ENCODE measurements at regions not wholly inside any gene's neighbourhood (a gene's known extent, or its start where the extent isn't known, plus 50 kb on each side); places are given as distances from the start of the nearest gene placed in this dataset.
A peak's percentile ranks its signal among the peaks of the same experiment; 100 is the strongest.

DNA sequence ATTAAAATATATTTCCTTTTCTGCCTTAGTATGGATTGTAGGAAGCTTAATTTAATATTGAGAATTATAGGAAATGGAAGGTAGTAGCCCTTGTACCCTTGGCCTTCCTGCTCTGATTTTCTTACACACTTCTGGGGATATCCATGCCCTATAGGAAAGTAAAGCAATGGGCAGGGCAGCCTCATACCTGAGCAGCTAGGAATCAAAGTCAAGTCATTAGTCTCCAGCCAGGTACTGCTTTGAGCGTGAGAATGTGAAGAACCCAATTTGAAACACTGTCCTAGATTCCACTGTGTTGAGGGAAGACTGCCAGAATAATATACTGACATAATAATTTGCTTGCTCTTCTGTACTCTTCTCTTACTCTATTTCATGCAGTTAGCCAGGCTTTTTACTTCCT is 51.0 kb upstream of the L3MBTL3 start:
- DNase-seq, result no peak

- DNase-seq, result no peak
Observed at GRCh38 chr6:129966125-129966524, 52.3 kb upstream of the L3MBTL3 start.

- DNase-seq, result no peak
Observed at GRCh38 chr6:129965096-129965495, 53.3 kb upstream of the L3MBTL3 start.

DNA sequence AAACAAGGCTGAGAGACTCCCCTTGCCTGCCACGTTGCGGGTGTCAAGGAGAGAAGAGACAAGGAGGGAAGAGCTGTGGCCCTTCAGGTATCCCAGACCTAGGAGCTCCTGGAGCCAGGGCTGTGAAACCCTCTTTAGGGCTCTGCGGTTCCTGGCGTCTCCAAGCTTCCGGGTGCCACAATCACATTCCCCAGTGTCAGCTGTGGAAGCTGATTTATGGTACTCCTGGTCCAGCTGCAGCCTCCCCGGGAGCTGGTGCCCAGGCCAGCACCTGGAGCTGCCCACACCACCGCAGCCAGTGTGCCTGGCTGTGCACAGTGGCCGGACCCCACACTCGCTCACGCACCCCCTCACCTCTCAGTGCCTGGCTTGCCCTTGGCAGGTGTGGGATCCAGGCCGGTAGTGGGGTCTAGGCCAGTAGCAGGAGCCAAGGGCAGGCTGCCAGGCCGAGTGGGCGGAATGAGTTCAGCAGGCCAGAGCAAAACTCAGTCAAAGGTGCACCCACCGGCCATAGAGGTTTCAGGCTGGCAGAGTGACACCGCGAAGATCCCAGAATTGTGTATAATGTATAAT is 58.9 kb upstream of the L3MBTL3 start:
- no peak for DNase-seq

DNA sequence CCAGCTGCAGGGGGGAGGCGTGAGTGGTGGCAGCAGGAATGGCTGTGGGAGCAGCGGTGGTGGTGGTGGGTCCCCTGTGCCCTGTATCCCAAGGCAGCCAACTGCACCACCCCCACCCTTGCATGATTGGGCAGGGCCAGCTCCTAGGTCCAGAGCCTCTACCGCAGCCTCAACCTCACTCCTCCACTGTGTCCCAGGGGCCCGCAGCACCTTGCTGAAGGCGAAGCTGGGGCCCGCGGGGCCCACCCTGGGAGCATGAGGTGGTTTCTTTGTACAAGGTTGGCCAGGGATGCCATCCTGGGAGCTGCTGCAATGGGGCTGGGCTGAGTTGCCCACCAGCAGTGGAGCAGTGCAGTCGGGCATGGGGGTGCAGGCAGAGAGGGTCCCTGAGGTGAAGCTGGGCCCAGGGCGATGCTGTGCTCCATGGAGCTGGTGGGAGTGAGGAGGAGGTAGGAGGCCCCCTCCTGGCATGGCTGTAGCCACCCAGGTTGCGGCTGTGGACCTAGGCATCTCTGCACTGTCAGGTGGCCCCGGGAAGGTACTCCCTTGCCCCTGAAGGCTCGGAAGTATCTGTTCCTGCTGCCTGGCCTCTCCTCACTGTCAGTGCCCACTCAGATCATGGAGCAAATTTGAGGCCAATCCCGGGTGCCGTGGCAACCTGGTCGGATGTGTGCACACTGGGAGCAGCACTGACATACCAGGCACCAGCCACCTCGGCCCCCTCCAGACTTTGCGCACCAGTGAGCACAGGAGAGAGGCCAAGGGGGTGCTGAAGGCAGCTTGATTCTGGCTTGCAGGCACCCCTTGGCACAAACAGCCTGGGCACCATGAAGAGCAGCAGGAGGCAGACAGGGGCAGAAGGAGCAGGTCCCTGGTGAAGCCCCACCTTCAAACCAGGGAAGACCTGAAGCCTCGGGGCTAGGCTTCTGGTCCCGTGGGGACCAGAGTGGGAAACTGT is 60.2 kb upstream of the L3MBTL3 start:
- DNase-seq, result no peak

GRCh38 chr6:129955584-129955983 is 62.8 kb upstream of the L3MBTL3 start:
- no peak for DNase-seq

GRCh38 chr6:129954749-129955431 is 63.5 kb upstream of the L3MBTL3 start:
- no peak for DNase-seq

- DNase-seq, result no peak
Observed at GRCh38 chr6:129947797-129948196, 70.6 kb upstream of the L3MBTL3 start.

- DNase-seq, result no peak
Observed at GRCh38 chr6:129946439-129947140, 71.8 kb upstream of the L3MBTL3 start.

DNA sequence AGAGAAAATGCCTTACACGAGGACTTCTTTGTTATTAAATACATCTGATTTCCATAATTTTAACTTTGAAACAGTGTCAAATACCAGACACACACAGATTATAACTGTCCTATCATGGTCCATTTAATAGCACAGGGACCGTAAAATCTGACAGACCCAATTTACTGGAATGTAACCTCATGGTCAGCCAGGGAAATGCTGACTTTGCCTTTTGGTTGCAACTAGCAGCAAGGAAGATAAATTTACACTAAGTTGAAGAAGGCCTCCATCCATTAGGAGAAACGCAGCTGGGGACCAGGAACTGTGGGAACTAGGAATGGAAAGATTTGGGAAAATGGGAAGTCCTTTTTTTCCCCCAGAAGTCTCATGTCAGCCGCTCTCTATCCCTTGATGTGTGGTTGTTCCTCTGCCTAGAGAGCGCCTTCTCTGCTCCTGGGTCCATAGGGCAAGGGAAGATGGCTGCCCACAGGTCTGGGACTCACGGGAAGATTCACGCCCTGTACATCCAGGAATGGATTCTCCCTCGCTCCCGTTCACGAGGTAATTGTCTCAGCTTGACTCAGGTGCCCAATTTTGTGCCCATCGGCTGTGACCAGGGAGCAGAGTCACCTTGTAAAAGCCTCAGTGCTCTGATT is 74.6 kb upstream of the L3MBTL3 start:
- DNase-seq, result no peak

DNA sequence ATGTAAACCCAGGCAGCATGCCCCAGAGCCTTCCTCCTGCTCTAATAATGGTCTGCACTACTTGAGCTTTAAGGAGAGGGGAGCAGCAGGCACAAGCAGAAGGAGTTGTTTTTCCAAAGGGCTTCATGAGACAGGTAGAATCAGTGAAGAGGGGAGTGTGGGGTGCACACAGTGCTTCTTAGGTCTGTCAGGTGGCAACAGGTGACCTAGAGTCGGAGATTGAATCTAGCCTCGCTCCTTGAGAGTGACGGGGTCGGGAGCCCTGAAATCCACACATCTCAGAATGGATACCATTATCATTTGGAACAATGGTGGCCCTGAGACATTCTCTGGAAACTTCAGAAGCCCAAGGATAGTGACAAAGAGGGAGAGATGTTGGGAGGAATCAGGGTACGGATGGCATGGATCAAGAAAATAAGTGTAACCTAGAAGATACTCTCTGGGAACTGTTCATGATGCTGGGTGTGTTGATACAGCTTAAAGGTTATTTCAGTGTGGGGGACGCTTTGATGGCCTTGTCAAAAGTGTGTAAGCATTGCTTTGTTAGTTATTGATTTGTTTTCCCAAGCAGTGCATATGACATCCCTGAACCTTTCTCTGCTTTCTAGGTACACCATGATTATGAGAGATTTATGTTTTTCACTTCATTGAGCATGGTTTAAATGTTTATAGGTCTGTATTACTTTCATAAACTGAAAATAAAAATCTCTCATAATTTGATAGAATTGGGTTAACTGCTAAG is 77.8 kb upstream of the L3MBTL3 start:
- DNase-seq, result no peak

- DNase-seq, result no peak
Observed at GRCh38 chr6:129938249-129939020, 77.3 kb upstream of the TMEM244 start.

GRCh38 chr6:129936329-129937165 is 75.4 kb upstream of the TMEM244 start:
- DNase-seq, result peak; percentile 5

DNA sequence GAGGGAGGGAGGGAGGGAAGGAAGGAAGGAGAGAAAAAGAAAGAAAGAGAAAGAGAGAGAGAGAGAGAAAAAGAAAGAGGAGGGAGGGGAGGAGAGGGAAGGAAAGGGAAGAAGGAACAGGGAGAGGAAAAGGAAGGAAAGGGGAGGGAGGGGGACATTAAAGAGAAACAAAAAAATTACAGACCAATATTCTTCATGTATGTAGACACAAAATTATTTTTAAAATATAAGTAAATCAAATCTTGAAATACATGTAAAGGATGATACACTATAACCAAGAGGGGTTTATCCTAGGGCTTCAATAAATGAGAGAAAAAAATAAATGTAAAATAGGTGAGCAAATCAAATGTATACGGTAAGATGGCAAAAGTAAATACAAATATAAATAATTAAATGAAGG is 71.2 kb upstream of the TMEM244 start:
- DNase-seq, result no peak

GRCh38 chr6:129929433-129929832 is 68.3 kb upstream of the TMEM244 start:
- DNase-seq, result no peak

DNA sequence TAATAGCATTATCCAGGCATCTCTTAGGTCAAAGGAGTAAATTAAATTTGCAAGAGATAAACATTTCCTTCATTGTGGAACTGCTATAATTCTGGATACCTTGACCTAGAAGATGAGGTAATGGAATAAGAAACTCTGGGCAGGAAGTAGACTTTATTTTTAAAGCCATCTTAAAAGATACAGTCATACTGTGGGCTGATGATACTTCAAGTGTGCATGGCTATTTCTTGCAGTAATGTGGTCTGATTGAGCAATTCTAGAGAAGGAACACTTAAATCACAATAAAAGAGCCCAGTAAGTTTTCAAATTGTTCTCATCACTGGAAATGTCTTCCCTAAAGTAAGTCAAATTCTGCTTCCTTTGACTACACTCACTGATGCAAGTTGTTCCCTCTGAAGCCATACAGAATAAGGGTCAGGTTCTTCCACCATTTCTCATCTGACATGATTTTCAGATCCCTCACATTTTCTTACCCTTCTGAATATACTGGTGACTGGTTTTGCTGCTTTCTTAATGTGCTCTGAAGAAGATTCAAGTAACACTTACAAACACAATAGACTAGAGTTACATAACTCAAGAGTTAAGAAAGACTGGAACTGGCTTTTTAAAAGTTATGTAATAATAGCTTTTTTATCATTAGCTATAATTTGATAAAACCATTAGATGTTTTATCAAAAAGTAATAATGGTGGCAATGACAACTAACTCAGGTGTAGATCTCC is 62.6 kb upstream of the TMEM244 start:
- DNase-seq, result no peak

DNA sequence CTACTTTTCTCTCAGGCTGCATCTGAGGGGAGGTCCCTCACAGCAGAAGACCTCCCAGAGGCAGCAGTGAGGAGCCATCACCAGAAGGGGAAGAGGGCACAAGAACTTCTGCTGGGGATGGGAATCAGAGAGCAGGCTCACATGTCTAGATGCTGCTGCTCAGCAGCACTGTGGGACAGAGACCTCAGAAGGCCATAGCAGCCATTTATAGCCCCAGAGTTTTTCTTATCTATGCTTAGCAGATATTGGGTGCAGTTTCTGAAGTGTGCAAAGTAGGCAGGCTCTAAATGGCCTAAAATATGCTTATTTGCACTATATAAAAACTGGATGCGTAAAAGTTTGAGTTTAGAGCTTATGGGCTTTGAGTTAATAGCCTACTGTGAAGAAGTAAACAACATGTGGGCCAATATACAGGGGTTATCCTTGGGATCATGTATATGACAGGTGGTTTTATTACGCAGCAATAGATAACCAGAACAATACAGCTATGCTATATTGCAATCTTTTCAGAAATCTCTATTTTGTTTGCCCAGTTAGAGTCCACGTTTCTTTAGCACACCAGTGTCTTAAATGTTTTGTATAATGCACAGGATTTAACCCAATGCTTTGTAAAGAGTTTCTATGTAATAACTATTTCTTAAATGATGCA is 60.2 kb upstream of the TMEM244 start:
- no peak for DNase-seq

GRCh38 chr6:129920103-129920798 is 59.1 kb upstream of the TMEM244 start:
- DNase-seq, result no peak
